ENCODE measurements at regions not wholly inside any gene's neighbourhood (a gene's known extent, or its start where the extent isn't known, plus 50 kb on each side); places are given as distances from the start of the nearest gene placed in this dataset.

DNA sequence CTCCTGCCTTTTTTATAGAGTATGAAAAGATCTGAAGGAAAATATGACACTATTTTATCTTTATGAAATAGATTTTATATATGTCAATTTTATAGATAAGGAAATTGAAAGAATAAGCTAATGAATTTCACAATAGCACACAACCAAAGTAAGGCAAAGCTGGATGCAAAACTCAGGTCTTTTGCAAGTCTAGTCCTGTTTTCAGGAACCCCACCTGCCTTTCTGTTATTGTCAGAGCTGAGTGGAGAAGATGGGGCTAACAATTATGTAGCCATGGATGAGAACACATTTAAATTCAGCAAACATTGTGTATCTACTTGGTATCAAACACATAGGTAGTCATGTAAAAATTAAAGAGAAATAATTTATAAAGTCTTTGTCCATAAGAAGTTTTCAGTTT, 161.5 kb upstream of the ZEB2 start:
- TF ChIP-seq, protein P1, sequence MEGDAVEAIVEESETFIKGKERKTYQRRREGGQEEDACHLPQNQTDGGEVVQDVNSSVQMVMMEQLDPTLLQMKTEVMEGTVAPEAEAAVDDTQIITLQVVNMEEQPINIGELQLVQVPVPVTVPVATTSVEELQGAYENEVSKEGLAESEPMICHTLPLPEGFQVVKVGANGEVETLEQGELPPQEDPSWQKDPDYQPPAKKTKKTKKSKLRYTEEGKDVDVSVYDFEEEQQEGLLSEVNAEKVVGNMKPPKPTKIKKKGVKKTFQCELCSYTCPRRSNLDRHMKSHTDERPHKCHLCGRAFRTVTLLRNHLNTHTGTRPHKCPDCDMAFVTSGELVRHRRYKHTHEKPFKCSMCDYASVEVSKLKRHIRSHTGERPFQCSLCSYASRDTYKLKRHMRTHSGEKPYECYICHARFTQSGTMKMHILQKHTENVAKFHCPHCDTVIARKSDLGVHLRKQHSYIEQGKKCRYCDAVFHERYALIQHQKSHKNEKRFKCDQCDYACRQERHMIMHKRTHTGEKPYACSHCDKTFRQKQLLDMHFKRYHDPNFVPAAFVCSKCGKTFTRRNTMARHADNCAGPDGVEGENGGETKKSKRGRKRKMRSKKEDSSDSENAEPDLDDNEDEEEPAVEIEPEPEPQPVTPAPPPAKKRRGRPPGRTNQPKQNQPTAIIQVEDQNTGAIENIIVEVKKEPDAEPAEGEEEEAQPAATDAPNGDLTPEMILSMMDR (IDR thresholded peaks at IDR 0.05) = no peak
- no peak for TF ChIP-seq EP300 (IDR thresholded peaks at IDR 0.05)

Data from sigmoid colon (tissue), 4 donors.